GM12872 (cell line): ENCODE measurements at regions not wholly inside any gene's neighbourhood (a gene's known extent, or its start where the extent isn't known, plus 50 kb on each side); places are given as distances from the start of the nearest gene placed in this dataset.

Experiments
- TF ChIP-seq, protein P1 (sequence below): IDR thresholded peaks from 3 replicates; pipeline ENCODE4 v1.5.1; 2011; ENCODE audit warnings: low read depth, mild to moderate bottlenecking, low read length, moderate library complexity; ENCODE audit not compliant: insufficient read depth

DNA sequence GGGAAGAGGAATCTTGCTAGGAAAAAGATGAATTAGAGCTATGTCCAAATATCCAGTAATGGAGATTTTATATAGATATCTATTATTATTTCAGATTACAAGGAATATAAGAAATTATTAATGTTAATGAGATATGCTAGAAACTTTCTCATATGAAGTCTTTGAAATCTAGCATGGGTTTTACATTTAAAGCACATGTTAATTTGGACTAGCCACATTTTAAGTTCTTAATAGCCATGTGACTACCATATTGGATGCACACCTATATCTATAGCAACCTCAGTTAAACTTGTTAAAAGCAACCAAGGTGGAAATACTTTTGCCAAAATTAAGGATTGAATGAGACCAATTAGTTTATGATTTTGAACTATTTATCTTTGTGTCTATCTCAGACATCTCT is 86.7 kb upstream of the CNTNAP4 start:
- TF ChIP-seq, protein P1, sequence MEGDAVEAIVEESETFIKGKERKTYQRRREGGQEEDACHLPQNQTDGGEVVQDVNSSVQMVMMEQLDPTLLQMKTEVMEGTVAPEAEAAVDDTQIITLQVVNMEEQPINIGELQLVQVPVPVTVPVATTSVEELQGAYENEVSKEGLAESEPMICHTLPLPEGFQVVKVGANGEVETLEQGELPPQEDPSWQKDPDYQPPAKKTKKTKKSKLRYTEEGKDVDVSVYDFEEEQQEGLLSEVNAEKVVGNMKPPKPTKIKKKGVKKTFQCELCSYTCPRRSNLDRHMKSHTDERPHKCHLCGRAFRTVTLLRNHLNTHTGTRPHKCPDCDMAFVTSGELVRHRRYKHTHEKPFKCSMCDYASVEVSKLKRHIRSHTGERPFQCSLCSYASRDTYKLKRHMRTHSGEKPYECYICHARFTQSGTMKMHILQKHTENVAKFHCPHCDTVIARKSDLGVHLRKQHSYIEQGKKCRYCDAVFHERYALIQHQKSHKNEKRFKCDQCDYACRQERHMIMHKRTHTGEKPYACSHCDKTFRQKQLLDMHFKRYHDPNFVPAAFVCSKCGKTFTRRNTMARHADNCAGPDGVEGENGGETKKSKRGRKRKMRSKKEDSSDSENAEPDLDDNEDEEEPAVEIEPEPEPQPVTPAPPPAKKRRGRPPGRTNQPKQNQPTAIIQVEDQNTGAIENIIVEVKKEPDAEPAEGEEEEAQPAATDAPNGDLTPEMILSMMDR = no peak

DNA sequence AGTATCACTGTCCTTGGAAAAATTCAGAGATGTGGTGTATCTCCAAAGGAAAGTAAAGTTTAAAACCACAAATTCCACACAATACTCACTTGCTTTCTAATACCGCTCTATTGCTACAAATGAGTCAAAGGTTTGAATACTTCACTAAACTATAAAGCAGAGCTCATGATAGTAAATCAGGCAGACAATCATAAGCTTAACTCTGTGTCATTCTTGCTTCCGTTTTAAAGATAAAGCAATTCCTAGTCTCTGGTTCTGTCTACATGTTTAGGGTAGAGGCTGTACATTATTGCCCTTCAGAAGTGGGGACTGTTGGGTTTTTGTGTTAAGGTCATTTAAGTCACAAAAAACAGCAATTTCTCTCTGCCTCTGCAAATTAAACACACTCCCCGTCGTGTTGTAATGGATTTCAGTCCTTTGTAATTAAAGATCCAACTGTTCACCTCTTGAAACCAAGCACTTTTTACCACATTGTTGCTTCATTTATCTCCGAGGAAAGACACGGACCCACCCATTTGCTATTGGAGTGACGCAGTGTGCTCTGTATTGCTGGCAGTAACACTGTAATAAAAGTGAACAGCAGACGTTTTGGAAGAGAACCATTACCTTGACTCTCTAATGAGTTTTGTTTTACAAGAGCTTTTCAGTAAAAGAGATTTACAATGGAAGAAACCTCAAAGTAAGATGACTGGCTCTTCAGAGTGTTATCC is 83.1 kb upstream of the CNTNAP4 start:
- TF ChIP-seq, protein P1 = no peak

DNA sequence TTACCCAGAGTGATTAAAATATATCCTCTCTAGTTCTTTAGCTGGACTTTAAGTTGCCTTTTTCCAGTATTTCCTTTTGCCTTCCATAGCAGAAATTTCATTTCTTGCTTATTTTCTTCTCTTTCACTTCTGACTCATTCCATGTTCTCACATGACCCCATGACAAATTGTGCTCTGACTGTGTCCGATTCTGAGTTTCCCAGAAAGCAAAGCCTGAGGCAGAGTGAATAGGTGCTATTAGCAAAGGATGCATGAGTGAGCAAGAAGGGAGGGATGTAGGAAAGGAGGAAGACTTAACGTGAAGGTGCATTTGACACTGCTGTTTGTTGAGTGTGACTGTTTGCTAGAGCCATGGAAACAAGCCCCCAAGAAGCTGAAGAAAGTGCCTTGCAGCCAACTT is 82.6 kb upstream of the CNTNAP4 start:
- TF ChIP-seq, protein P1 = no peak

DNA sequence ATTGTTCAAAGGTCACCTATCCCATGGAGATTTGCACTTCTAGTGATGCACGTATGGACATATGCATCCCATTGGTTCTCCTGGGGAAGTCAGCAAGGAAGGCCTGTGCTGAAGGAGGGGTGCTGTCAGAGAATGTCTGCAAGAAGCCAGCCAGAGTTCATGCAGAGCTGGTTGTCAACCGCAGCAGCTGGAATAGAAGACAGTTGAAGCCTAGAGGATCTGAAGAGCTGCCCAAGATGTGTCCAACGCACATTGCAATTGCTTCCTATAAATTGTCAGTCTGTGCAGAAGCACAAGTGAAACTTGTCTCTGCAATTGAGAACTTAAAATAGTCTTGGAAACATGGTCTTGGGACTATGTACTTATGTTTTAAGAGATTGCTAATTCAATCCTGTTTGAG is 82.1 kb upstream of the CNTNAP4 start:
- TF ChIP-seq, protein P1 = no peak

DNA sequence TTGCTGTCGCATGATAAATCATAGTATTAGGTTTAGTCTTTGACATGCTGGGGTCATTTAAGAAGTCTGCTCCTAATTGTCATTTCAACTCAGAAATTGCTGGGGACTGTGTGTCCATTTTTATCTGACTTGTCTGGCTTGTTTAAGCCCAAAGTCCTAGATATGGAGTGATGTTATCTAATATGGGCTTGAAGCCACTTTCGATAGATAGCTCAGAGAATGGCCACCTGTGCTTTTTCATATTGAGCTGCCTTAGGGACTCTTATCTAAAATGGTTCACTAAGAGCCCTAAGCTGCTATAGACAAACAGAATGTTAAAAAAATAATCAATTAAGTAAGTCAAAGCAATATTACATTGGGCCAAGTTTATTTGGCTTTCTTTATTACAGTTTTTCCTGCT is 81.6 kb upstream of the CNTNAP4 start:
- TF ChIP-seq, protein P1 = no peak

DNA sequence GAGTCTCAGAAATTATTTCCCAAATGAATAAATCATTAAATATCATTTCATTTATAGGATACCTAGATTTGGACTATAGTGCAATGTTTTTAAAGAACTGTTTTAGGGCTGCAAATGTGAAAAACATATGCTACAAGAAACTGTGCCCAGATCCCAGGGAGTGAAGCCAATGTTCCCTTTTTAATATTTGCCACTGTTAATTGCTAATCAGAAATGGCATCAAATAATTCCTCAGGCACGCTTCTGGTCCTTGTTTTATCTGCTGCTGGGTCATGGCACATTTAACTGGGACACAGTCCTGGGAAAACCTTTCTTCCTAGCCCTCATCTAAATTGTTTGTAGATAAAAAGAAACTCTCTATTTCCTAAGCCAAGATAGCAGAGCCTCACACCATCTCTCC is 79.3 kb upstream of the CNTNAP4 start:
- TF ChIP-seq, protein P1 = no peak

DNA sequence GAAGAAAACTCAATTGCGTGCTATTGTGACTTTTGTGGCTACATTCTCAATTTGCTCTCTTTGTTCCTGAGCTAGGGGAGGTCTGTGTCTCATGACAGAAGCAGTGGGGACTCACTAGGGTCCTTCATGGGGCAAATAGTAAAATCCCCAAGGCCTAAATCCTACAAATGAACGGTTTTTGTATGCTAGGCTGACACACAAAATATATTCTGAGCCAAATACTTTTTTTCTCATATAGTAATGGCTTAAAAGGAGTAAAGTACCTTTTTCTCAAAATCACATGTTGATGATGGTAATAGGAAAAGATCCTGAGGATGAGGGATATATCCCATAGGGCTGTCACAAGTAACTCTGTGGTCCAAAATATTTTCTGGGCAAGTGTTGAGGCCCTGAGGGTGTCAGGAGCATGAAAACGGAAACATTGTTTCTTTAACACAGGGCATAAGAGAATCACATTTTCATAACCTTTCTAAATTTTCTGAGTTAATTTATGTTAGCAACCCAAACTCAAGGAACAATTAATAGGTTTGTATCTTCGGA is 77.5 kb upstream of the CNTNAP4 start:
- TF ChIP-seq, protein P1 = no peak
